HG03135 (cell line): ENCODE measurements at regions not wholly inside any gene's neighbourhood (a gene's known extent, or its start where the extent isn't known, plus 50 kb on each side); places are given as distances from the start of the nearest gene placed in this dataset.

Source experiments
- ATAC-seq: cut with Tn5 transposase; IDR thresholded peaks from one replicate; pipeline ENCODE4 v1.9.1; 2021; ENCODE audit warnings: mild to moderate bottlenecking, moderate library complexity; ENCODE audit not compliant: unreplicated experiment

GRCh38 chr3:167958141-167958540 lies 137.6 kb downstream of the GOLIM4 start:
- ATAC-seq, result no peak

- no peak for ATAC-seq
Observed at GRCh38 chr3:167952969-167953368, 142.8 kb downstream of the GOLIM4 start.

- no peak for ATAC-seq
Observed at GRCh38 chr3:167950212-167950611, 145.5 kb downstream of the GOLIM4 start.

- no peak for ATAC-seq
Observed at GRCh38 chr3:167941234-167941995, 154.3 kb downstream of the GOLIM4 start.

GRCh38 chr3:167940241-167940640 lies 155.5 kb downstream of the GOLIM4 start:
- ATAC-seq, result no peak

- ATAC-seq, result no peak
Observed at GRCh38 chr3:167938516-167938915, 157.2 kb downstream of the GOLIM4 start.

GRCh38 chr3:167936019-167936418 lies 159.7 kb downstream of the GOLIM4 start:
- ATAC-seq, result no peak

- no peak for ATAC-seq
Observed at GRCh38 chr3:167930453-167930852, 165.3 kb downstream of the GOLIM4 start.

GRCh38 chr3:167929968-167930367 lies 165.8 kb downstream of the GOLIM4 start:
- ATAC-seq, result no peak

GRCh38 chr3:167928381-167928780 lies 167.3 kb downstream of the GOLIM4 start:
- ATAC-seq, result no peak

- no peak for ATAC-seq
Observed at GRCh38 chr3:167920747-167921146, 175.0 kb downstream of the GOLIM4 start.

- no peak for ATAC-seq
Observed at GRCh38 chr3:167919590-167919989, 176.1 kb downstream of the GOLIM4 start.

- no peak for ATAC-seq
Observed at GRCh38 chr3:167918686-167919085, 177.0 kb downstream of the GOLIM4 start.

GRCh38 chr3:167918008-167918596 lies 177.6 kb downstream of the GOLIM4 start:
- no peak for ATAC-seq

- no peak for ATAC-seq
Observed at GRCh38 chr3:167913219-167913835, 177.8 kb downstream of the SERPINI1 start.

GRCh38 chr3:167909952-167910351 lies 174.4 kb downstream of the SERPINI1 start:
- no peak for ATAC-seq

GRCh38 chr3:167909504-167909896 lies 174.0 kb downstream of the SERPINI1 start:
- ATAC-seq, result no peak

- ATAC-seq, result no peak
Observed at GRCh38 chr3:167908746-167909503, 173.4 kb downstream of the SERPINI1 start.

- no peak for ATAC-seq
Observed at GRCh38 chr3:167908221-167908620, 172.7 kb downstream of the SERPINI1 start.

- ATAC-seq, result no peak
Observed at GRCh38 chr3:167901138-167901537, 165.6 kb downstream of the SERPINI1 start.

GRCh38 chr3:167899093-167899492 lies 163.6 kb downstream of the SERPINI1 start:
- ATAC-seq, result no peak
